Colonic mucosa (tissue), 4 donors: ENCODE measurements at regions not wholly inside any gene's neighbourhood (a gene's known extent, or its start where the extent isn't known, plus 50 kb on each side); places are given as distances from the start of the nearest gene placed in this dataset.

Source experiments
- DNase-seq: peaks from one replicate; pipeline ENCODE4 v3.0.0-alpha.2; 2020
- H3K27ac ChIP-seq: fragments of 200-600 bp; one replicate; pipeline ENCODE4 v1.8.0; 2021
- H3K27me3 ChIP-seq: fragments of 200-600 bp; one replicate; pipeline ENCODE4 v1.8.0; 2021
- H3K36me3 ChIP-seq: fragments of 200-600 bp; one replicate; pipeline ENCODE4 v1.8.0; 2021
- H3K4me1 ChIP-seq: fragments of 200-600 bp; one replicate; pipeline ENCODE4 v1.8.0; 2021; ENCODE audit warnings: mild to moderate bottlenecking
- H3K4me3 ChIP-seq: fragments of 200-600 bp; one replicate; pipeline ENCODE4 v1.8.0; 2021
- H3K9ac ChIP-seq, 2 donors: one replicate each; pipeline ENCODE4 v1.7.0; 2013; ENCODE audit warnings: control low read depth in 2 of 2, low read depth in 2 of 2, low read length in 2 of 2
- H3K9me3 ChIP-seq: fragments of 200-600 bp; one replicate; pipeline ENCODE4 v1.8.0; 2021
- intact Hi-C: fragments of 100-400 bp; cut with DNase I; formaldehyde crosslinking; loops from one replicate; pipeline ENCODE4 v1.14.1; 2022
- TF ChIP-seq, protein P1 (sequence below): fragments of 200-600 bp; IDR thresholded peaks from one replicate; pipeline ENCODE4 v1.8.0; 2022; ENCODE audit warnings: antibody characterized with exemption, mild to moderate bottlenecking
- donor health status: healthy.
- donor health status: DM: no; HTN: no; CAD: no.
- donor health status: DM: no; HTN: no; CAD: no.

DNA sequence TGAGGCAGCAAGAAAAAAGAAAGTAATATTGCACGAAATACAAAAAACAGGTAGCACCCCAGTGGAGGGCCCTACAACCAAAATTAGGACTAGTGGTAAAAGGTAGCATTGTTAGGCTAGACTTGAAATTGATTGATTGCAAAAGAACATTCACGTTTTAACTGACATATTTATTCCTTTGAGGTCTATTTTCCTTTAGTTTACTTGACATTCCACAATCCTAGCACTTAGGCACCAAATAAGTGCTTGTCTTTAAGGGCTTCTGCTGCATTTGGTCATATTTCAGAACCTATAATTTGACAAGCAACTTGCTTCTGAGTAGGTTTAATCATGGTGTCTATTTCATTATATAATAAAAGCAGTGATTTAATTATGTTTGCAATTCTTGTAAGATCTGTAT lies 642.7 kb upstream of the AGTR1 start:
- H3K4me1 ChIP-seq, result no peaks in the 10 kb centered on the region

DNA sequence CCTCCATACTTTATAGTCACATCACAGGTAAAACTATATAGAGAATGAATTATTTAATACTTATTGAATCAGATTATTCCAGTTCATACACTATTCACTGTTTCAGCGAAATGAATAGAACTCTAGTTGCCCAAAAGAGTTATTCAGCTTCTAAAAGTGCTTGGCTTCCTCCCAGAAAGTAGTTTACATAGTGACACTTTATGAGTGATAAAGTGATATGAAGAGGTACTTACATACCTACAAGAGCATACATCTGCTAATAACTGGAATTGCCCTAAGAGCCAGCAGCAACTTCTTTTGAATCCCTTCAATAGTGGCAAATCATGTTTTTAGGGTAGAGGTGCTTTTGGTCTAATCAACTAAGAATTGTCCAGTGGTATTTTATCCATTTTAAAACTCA lies 635.1 kb upstream of the AGTR1 start:
- no peak for DNase-seq
- intact Hi-C loops, result no loop called here
- TF ChIP-seq, protein P1, sequence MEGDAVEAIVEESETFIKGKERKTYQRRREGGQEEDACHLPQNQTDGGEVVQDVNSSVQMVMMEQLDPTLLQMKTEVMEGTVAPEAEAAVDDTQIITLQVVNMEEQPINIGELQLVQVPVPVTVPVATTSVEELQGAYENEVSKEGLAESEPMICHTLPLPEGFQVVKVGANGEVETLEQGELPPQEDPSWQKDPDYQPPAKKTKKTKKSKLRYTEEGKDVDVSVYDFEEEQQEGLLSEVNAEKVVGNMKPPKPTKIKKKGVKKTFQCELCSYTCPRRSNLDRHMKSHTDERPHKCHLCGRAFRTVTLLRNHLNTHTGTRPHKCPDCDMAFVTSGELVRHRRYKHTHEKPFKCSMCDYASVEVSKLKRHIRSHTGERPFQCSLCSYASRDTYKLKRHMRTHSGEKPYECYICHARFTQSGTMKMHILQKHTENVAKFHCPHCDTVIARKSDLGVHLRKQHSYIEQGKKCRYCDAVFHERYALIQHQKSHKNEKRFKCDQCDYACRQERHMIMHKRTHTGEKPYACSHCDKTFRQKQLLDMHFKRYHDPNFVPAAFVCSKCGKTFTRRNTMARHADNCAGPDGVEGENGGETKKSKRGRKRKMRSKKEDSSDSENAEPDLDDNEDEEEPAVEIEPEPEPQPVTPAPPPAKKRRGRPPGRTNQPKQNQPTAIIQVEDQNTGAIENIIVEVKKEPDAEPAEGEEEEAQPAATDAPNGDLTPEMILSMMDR, result no peak
- Histone ChIP-seq H3K9me3 (no peaks in the 10 kb centered on the region), H3K36me3 (no peaks in the 10 kb centered on the region), H3K4me3 (no peak overlapping the region), H3K9ac (no peak overlapping the region), H3K27ac (no peak overlapping the region), H3K27me3 (no peaks in the 10 kb centered on the region), H3K4me1 (no peaks in the 10 kb centered on the region)

More for the DNA sequence above, 642.7 kb upstream of the AGTR1 start:
- Histone ChIP-seq H3K27ac (no peak overlapping the region), H3K9me3 (no peaks in the 10 kb centered on the region), H3K27me3 (no peaks in the 10 kb centered on the region), H3K4me3 (no peak overlapping the region), H3K36me3 (no peaks in the 10 kb centered on the region), H3K9ac (no peak overlapping the region)
- no peak for DNase-seq
- TF ChIP-seq, protein P1, result no peak
- intact Hi-C loops, result no loop called here

DNA sequence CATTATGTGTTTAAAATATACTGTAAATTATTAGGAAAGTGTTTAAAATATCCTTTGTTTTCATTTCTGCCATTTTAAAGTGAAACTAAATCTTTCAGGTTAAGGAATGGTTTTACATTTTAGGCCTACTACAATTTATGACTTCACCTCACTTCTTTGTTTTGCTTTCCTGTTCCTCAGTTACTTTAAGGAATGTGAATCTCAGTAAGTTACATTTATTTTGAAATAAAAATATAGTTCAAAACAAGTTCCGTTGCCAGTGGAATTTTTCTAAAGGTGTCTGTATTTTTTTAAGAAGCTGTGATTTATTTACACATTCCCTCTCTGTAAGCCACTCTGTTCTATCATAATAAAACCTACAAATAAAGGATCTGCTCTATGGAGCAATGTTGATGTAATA lies 630.9 kb upstream of the AGTR1 start:
- no peaks in the 10 kb centered on the region for H3K36me3 ChIP-seq
- H3K27me3 ChIP-seq, result no peaks in the 10 kb centered on the region
- intact Hi-C loops, result no loop called here
- H3K9ac ChIP-seq, result no peak overlapping the region
- no peaks in the 10 kb centered on the region for H3K4me1 ChIP-seq
- TF ChIP-seq, protein P1, result no peak
- no peak overlapping the region for H3K4me3 ChIP-seq
- H3K9me3 ChIP-seq, result no peaks in the 10 kb centered on the region
- DNase-seq, result no peak
- no peak overlapping the region for H3K27ac ChIP-seq

DNA sequence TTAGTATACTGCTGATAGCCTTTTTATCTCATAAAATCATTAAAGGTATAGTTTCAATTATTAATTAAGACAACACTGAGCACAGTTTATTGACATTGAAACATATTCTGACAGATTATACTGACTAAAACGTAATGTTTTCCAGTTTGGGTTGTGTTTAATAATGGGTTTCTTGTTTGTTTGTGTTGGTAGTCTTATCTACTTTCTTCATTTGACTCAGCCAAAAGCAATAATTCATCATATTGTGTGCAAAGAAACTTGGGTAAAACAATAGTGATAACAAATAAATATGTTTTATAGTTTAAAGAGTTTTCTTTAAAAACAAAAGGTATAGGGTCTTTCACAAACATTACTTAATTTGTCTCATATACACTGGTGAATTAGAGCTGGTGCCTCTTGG lies 629.2 kb upstream of the AGTR1 start:
- TF ChIP-seq, protein P1, result no peak
- no peak for DNase-seq
- H3K9me3 ChIP-seq, result no peaks in the 10 kb centered on the region
- H3K36me3 ChIP-seq, result no peaks in the 10 kb centered on the region
- H3K4me1 ChIP-seq, result no peaks in the 10 kb centered on the region
- no peak overlapping the region for H3K4me3 ChIP-seq
- no peak overlapping the region for H3K27ac ChIP-seq
- no peak overlapping the region for H3K9ac ChIP-seq
- no peaks in the 10 kb centered on the region for H3K27me3 ChIP-seq
- intact Hi-C loops, result no loop called here

DNA sequence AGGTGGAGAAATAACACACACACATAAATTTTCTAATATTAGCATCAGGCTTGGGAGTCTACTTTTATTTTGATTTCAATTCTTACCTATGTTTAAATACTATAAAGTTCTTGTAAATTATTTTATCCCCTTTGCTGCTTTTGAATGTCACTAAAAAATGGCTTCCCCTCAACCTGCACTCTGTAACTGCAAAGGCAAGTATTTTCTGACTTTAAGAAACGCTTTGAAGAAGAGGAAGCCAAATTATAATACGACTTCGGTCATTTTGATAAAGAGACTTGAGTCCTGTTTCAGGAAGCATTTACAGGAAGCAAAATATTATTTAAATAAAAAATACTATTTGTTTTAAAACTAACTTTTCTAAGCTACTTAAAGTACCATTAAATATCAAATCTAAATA lies 627.7 kb upstream of the AGTR1 start:
- intact Hi-C loops, result no loop called here
- Histone ChIP-seq H3K36me3 (no peaks in the 10 kb centered on the region), H3K9ac (no peak overlapping the region), H3K27ac (no peak overlapping the region), H3K4me1 (no peaks in the 10 kb centered on the region), H3K4me3 (no peak overlapping the region), H3K9me3 (no peaks in the 10 kb centered on the region), H3K27me3 (no peaks in the 10 kb centered on the region)
- TF ChIP-seq, protein P1, result no peak
- DNase-seq, result no peak
